ENCODE measurements at regions not wholly inside any gene's neighbourhood (a gene's known extent, or its start where the extent isn't known, plus 50 kb on each side); places are given as distances from the start of the nearest gene placed in this dataset.

- H2BK20ac ChIP-seq (ENCODE audit: low read depth, low read length) = no peak overlapping the region
- H3K27me3 ChIP-seq (ENCODE audit: control insufficient read depth, insufficient read depth, low read length) = peaks cover 12% of the 10 kb centered on the region
- no peak for DNase-seq
- no peaks in the 10 kb centered on the region for H3K9me1 ChIP-seq (ENCODE audit: insufficient read depth, low read length)
- no peak for ATAC-seq (ENCODE audit: low read depth)
- no peak overlapping the region for H4K91ac ChIP-seq (ENCODE audit: insufficient read depth, low read depth, low read length)
- no peak overlapping the region for H2BK120ac ChIP-seq (ENCODE audit: low read depth, low read length)
- peaks cover 3% of the 10 kb centered on the region; the same call in 1 of the 2 replicates for H3K4me1 ChIP-seq (ENCODE audit: control insufficient read depth, insufficient read depth, low read length)
- H3K18ac ChIP-seq (ENCODE audit: low read depth, low read length) = no peak overlapping the region
- no peak overlapping the region for H2AK5ac ChIP-seq (ENCODE audit: low read depth, low read length)
- H2AFZ ChIP-seq (replicated peaks; ENCODE audit: low read length, poor library complexity) = no peak overlapping the region
- H3K23ac ChIP-seq (ENCODE audit: low read depth, low read length) = no peak overlapping the region
- CTCF ChIA-PET = interaction anchor here (1.2 kb wide), 1 partner anchor 22 kb away, joined by 3 read pairs; no protein-coding TSS in a partner anchor
- H2BK15ac ChIP-seq (ENCODE audit: low read depth, low read length) = no peak overlapping the region
- BruUV-seq (replicated peaks) = no TSS peak
- H3K27ac ChIP-seq (ENCODE audit: insufficient read depth, low read length) = no peak overlapping the region
- no peak overlapping the region for H4K5ac ChIP-seq (ENCODE audit: low read depth, low read length)
- H3K56ac ChIP-seq (ENCODE audit: extremely low read depth, insufficient read depth, low read length) = no peak overlapping the region
- H2BK5ac ChIP-seq (ENCODE audit: low read depth, low read length, poor library complexity, severe bottlenecking) = no peak overlapping the region
- H3K4me3 ChIP-seq (ENCODE audit: insufficient read depth, low read depth, low read length) = no peak overlapping the region
- no peak overlapping the region for H3K9ac ChIP-seq (ENCODE audit: low read depth, low read length)
- no peak overlapping the region for H3K4me2 ChIP-seq (ENCODE audit: low read depth, low read length)
- no peak overlapping the region for H4K8ac ChIP-seq (ENCODE audit: low read depth in 2 of 2, low read length in 2 of 2)
- POLR2A ChIA-PET (ENCODE audit: unreplicated experiment) = no interaction called here
- no peak overlapping the region for H2AK9ac ChIP-seq (replicated peaks; ENCODE audit: low read depth, low read length, poor library complexity)
- no peaks in the 10 kb centered on the region for H3K9me3 ChIP-seq (ENCODE audit: control insufficient read depth, insufficient read depth, low read length)
- in situ Hi-C loops (cut with MboI; ENCODE audit: low sequenced_read_pairs) (no loop called here), intact Hi-C loops (cut with micrococcal nuclease) (no loop called here), dilution Hi-C loops (cut with HindIII; ENCODE audit: low sequenced_read_pairs, unreplicated experiment) (no loop called here)
- WGBS, 2 experiments (ENCODE audit: extremely low coverage in 2 of 2, insufficient read length in 1 of 2) = 6% methylated on average over 2 of the region's 3 CpGs; no CpG with 5 or more reads in 1 of the 2 experiments
- H3K36me3 ChIP-seq (ENCODE audit: control insufficient read depth, insufficient read depth, low read length) = no peaks in the 10 kb centered on the region
- no peak for TF ChIP-seq MAFK (IDR thresholded peaks at IDR 0.05; ENCODE audit: low read depth, low read length)
- no peak overlapping the region for H3K4ac ChIP-seq (ENCODE audit: low read depth, low read length)
- no peaks in the 10 kb centered on the region for H3K79me1 ChIP-seq (ENCODE audit: low read depth in 1 of 2, low read length in 2 of 2)
- no peaks in the 10 kb centered on the region for H4K20me1 ChIP-seq (ENCODE audit: insufficient read depth, low read length)
- no peak overlapping the region for H3K14ac ChIP-seq (replicated peaks; ENCODE audit: low read depth, low read length)
These were observed 108.4 kb downstream of the ZNF280B start for GRCh38 chr22:22400099-22400498.

Measured in IMR-90 (cell line).